HG03571 (cell line): ENCODE measurements at regions not wholly inside any gene's neighbourhood (a gene's known extent, or its start where the extent isn't known, plus 50 kb on each side); places are given as distances from the start of the nearest gene placed in this dataset.
"Not testable (repeated sequence)": the region's sequence is repeated elsewhere in the genome, so short reads cannot be mapped to it uniquely, and the experiment has no call there.

Experiments used
- ATAC-seq: cut with Tn5 transposase; IDR thresholded peaks from one replicate; pipeline ENCODE4 v1.9.1; 2021; ENCODE audit not compliant: unreplicated experiment

DNA sequence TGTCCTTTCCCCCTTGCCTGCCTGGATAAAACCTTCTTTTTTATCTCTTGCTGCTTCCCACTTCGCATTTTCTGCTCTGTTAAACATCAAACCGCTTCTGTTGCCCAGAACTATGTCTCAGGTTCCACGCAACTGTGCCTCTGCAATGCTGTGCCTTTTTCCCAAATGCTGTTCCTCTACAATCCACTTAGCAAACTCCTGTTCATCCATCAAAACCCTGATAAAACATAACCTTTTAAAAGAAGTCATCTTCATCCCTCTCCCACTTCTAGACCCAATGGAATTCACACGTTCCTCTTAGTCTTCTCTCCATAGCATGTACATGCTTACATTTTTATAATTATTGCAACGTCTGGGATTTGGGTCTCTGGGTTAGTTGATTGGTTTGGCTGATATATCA is 111.9 kb upstream of the RRN3 start:
- ATAC-seq: not testable (repeated sequence)

DNA sequence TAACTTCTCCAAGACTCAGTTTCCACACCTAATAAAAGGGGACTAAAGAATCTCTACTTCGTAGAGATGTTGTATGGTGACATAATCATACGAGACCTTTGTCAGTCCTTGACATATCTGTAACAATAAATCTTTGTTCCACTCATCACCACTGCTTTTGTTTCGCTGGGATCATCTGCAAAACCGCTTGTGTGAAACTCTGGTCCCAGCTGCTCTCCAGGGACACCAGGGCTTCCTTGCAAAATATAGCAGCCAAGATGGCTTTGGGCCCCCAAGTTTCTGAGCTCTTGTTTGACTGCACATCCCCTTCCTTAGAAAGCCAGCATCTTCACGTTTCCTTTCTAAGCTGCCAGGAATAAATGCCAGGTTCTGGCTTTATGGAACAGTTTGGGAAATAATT is 110.5 kb upstream of the RRN3 start:
- ATAC-seq: not testable (repeated sequence)

DNA sequence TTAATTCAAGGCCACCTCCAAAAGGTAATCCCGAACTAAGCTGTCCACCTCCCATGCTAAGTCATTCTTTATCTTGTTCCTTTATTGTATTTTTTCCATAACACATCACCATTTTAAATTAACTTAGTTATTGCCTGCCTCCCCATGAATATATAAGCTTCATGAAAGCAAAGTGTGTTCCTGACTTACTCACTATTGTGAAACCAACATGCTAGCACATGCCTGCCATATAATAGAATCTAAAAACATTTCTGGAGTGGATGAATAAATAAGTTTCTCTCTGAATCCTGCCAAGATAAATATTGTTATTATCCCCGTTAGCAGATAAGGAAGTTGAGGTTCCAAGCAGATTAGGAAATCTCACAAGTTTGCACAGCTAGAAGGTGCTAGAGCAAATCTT is 98.7 kb upstream of the RRN3 start:
- not testable (repeated sequence) for ATAC-seq

DNA sequence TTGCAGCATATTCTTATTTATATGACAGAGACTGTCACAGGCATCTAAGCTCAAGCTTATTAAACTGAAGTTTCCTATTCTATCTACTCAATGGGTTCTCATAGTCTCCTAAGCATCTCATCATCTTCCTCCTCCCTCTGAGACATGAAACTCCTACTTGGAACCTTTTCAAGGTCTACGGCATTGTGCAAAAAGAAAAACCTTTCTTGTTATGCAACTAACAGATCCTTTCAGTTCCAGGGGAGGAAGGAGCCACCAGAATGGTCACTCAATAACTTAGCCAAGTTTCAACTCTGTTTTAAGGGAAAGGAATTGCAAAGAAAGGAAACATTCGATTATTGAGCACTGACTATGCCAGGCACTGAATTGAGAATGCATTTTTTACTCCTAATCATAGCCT is 98.1 kb upstream of the RRN3 start:
- ATAC-seq: not testable (repeated sequence)

DNA sequence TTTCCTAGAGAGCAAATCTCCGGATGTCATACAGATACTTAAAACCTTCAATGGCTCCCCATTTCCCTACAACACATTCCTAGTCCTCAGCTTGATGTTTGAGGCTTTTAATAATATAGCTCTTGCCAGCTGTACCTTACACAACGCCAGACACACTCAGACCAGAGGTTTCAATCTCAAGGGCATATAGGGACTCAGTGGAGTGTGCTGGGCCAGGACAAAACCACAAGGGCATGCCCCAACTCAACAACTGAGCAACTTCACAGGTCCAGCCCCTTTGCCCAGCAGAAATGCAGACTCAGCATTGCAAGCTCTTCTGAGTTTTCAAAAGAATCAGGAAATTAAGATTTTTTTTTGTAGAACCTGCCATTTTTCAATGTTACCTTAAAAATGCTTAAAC is 95.4 kb upstream of the RRN3 start:
- not testable (repeated sequence) for ATAC-seq
